ENCODE measurements at regions not wholly inside any gene's neighbourhood (a gene's known extent, or its start where the extent isn't known, plus 50 kb on each side); places are given as distances from the start of the nearest gene placed in this dataset.

- no peak for DNase-seq
These were observed 75.8 kb downstream of the DAD1 start for GRCh38 chr14:22513066-22513812.

GRCh38 chr14:22512106-22512814, 76.8 kb downstream of the DAD1 start:
- DNase-seq, result no peak

- DNase-seq, result no peak
These were observed 78.4 kb downstream of the DAD1 start for GRCh38 chr14:22510527-22511110.

- no peak for DNase-seq
These were observed 79.2 kb downstream of the DAD1 start for GRCh38 chr14:22509751-22510300.

GRCh38 chr14:22509036-22509709, 79.9 kb downstream of the DAD1 start:
- no peak for DNase-seq

GRCh38 chr14:22508662-22509035, 80.4 kb downstream of the DAD1 start:
- DNase-seq, result no peak

- DNase-seq, result no peak
These were observed 80.9 kb downstream of the DAD1 start for GRCh38 chr14:22508150-22508457.

- no peak for DNase-seq
These were observed 82.2 kb downstream of the DAD1 start for GRCh38 chr14:22506778-22507351.

- DNase-seq, result no peak
These were observed 82.7 kb downstream of the DAD1 start for GRCh38 chr14:22506378-22506710.

- DNase-seq, result no peak
These were observed 83.2 kb downstream of the DAD1 start for GRCh38 chr14:22505697-22506377.

GRCh38 chr14:22505309-22505696, 83.7 kb downstream of the DAD1 start:
- no peak for DNase-seq

GRCh38 chr14:22502551-22502950, 86.5 kb downstream of the DAD1 start:
- DNase-seq, result no peak

- no peak for DNase-seq
These were observed 87.0 kb downstream of the DAD1 start for GRCh38 chr14:22502007-22502406.

GRCh38 chr14:22500954-22501726, 87.9 kb downstream of the DAD1 start:
- DNase-seq, result no peak

GRCh38 chr14:22500525-22500924, 88.5 kb downstream of the DAD1 start:
- no peak for DNase-seq

GRCh38 chr14:22497671-22498093, 91.3 kb downstream of the DAD1 start:
- no peak for DNase-seq

GRCh38 chr14:22497144-22497423, 91.9 kb downstream of the DAD1 start:
- DNase-seq, result no peak

GRCh38 chr14:22494486-22495135, 94.4 kb downstream of the DAD1 start:
- no peak for DNase-seq

- no peak for DNase-seq
These were observed 95.3 kb downstream of the DAD1 start for GRCh38 chr14:22493753-22494152.

- DNase-seq, result no peak
These were observed 96.1 kb downstream of the DAD1 start for GRCh38 chr14:22492622-22493542.

All from islet precursor cell (in vitro differentiated cells).